HUDEP-2 (cell line): ENCODE measurements at regions not wholly inside any gene's neighbourhood (a gene's known extent, or its start where the extent isn't known, plus 50 kb on each side); places are given as distances from the start of the nearest gene placed in this dataset.
A peak's percentile ranks its signal among the peaks of the same experiment; 100 is the strongest.
"Not testable (repeated sequence)": the region's sequence is repeated elsewhere in the genome, so short reads cannot be mapped to it uniquely, and the experiment has no call there.

ENCODE experiments used
- DNase-seq, 76 experiments: peaks; one replicate each; lab custom pipeline; 2025; ENCODE audit not compliant: unreplicated experiment in 76 of 76; lab: John Stamatoyannopoulos, UW

DNA sequence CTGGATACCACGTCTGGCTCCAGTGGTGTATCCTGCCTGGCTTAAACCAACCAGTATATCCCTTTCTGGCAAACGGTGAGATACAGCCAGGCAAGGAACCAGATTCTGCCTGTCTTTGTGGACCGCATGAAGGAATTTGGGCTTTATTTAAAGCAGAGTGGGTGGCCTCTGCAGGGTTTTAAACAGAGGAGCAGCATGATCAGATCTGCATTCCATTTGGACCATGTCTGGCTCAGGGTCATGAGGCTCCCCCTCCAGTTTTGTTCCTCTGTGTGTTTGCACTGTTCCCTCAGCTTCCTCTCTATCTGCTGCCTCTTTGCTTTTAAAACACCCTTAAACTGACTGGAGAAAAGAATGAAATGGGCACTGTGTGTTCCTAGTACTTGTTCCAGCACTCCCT, 195.0 kb downstream of the GIPC2 start:
- DNase-seq = no peak

DNA sequence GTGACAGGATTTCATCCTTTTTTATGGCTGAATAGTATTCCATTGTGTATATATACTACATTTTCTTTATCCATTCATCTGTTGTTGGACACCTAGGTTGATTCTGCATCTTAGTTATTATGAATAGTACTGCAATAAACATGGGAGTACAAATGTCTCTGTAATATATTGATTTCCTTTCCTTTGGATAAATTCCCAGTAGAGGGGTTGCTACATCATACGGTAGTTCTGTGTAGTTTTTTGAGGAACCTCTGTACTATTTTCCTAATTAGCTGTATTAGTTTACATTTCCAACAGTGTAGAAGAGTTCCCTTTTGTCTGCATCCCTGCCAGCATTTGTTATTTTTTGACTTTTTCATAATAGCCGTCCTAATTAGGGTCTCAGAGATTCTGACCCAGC, 201.3 kb downstream of the GIPC2 start:
- DNase-seq = no peak

DNA sequence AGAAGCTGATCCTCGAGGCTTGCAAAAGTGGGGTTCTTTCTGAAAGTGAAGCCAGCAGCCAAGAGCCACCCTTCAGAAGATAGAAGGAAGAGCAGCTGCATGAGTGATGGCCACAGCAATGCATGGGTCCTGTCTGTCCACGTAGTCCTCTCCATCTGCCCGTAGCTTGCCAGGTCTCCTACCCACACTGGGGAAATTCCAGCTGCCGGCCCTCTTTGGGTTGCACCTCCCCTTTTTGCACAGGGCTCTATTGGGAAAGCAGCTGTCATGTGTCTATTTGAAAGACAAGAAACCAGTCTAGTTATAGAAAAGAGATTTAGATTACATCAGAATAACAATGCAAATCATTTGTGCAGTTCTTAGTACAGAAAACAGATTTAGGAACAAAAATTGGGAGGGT, 204.4 kb downstream of the GIPC2 start:
- DNase-seq = no peak

DNA sequence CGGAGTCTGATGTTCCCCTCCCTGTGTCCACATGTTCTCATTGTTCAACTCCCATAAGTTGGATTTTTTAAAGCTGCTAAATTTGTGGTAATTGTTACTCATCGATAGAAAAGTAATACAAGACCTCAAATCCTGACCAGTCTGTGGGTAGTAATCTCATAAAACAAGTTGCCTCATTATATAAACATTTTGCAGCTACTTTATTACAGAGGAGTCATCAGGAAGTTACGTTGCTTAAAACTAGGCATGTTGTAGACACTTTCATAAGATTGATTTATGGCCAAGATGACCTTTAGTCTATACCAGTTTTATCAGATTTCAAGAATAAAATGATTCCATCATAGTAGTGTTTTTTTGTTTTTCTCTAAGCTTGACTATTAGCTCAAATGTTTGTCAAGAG, 208.8 kb downstream of the GIPC2 start:
- DNase-seq = no peak

DNA sequence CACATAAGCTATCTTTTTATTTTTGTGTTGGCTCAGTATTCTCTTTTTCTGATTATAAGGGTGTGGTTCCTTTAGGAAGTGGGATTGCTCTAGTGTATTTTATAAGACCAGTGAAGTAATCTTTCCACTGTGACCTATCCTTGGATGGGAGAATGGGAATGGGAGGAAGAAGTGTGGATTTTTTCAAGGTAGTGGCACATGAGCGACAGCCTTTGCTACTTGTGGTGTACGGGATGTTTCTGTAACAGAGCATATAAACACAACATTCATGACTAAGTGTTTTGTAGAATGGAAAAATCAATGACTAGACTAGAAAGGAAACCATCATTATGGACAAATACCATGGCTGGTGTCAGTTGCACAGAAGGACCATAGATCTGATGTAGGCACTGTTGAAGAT, 209.6 kb downstream of the GIPC2 start:
- no peak for DNase-seq

DNA sequence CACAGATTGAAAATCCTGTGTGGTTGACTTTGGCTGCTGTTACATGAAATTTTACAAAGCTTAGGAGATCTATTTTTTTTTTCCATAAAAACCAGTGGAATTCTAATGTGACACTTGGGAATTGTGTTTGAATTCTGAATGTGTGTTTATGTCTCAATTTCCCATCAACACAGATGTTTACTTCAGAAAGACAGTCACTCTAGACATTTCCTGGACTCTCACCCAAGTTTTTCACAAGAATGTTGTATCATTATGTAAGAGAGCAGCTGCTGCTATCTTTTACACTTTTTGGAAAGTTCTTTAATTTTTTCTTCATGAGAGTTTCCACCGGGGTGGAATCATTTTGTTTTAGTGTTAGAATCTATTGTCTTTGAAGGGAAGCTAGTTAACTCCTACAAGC, 210.1 kb downstream of the GIPC2 start:
- no peak for DNase-seq

DNA sequence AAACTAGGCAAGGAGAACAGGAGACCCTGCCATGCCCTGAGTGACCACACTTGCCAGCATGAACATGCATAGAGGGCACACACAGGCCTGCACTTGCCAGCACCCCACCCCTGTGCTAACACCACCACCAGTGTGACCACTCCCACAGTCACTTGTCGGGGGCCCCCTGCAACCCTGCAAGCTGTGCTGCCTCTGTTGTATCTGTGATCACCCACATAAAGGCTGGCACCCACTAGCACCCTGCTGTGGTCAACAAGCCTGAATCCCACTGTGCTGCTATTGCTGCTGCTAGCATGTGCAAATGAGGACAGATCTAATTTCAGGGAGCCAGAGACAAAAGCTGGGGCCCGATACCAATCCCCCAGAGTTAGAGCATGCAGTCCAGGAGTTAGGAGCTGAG, 217.7 kb downstream of the GIPC2 start:
- DNase-seq = no peak

DNA sequence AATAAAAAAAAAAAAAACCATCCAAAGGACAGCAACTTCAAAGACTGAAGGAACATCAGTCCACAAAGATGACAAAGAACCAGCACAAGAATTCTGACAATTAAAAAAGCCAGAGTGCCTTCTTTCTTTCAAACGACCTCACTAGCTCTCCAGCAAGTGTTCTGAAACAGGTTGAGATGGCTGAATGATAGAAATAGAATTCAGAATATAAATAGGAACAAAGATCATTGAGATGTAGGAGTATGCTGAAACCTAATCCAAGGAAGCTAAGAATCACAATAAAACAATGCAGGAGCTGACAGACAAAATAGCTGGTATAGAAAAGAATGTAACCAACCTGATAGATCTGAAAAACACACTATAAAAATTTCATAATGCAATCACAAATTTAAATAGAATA, 218.2 kb downstream of the GIPC2 start:
- no peak for DNase-seq

DNA sequence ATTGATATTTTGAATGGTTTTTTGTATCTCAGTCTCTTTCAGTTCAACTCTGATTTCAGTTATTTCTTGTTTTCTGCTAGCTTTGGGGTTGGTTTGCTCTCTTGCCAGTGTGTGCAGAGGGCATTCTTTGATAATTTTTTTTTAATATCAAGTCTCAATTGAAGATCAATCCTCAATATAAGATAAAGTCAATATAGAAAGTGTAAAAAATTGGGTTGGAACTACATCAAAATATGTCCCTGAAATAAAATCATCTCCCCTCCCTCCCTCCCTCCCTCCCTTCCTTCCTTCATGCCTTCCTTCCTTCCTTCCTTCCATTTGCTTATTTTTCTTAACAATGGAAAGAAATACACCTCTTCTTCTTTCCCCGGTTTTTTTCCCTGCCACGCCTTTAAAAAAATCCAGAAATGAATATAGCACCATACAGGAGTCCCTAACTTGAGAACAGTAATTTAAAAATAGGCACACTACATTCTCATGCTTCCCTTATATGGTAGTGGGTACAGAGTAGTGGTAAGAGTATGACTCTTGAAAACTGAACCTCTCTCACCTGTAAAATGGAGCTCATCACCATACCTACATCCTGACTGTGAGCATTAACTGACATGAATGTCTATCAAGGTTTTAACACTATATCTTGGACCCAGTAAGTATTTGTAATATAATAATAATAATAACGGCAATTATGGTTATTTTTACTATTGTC, 221.9 kb downstream of the GIPC2 start:
- no peak for DNase-seq

DNA sequence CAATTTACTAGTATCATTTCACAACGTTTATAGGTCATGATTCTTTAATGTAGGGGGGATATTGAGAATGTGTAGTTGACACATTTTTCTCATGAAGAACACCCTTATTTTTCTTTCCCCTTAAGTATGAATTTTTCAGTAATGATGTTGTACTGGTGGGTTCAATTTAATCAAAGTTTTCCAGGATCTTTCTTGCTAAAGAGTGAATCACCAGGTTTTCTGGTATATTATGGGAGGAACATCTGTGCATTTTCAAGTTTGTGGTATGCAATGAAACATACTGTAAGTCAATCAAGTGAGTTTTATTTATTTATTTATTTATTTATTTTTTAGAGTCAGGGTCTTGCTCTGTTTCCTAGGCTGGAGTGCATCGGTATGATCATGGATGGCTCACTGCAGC, 221.2 kb upstream of the PTGFR start:
- DNase-seq = no peak

DNA sequence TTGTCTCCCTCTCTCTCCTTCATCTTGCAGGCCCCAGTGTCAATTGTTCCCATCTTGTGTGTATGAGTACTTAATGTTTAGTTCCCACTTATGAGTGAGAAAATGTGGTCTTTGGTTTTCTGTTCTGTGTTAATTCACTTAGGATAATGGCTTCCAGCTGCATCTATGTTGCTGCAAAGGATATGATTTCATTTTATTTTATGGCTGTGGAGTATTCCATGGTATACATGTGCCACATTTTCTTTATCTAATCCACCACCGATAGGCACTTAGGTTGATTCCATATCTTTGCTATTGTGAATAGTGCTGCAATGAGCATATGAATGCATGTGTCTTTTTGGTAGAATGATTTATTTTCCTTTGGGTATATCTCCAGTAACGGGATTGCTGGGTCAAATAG, 219.4 kb upstream of the PTGFR start:
- DNase-seq = not testable (repeated sequence)

DNA sequence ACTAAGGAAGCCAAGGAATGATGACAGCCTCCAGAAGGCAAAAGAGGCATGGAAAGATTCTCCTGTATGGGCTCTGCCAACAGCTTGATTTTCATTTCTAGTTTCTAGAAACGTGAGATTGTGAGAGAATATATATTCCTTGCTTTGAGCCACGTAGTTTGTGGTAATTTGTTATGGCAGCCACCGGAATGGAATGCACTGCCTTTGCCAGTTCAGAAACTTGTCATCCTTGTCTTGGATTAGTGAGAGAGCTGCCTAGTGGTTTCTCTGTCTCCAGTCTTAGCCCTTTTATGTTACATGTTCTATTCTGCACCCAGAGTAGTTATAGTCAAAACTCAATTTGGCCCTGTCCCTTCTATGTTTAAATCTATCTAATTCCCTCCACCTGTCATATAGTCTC, 216.0 kb upstream of the PTGFR start:
- DNase-seq = no peak

DNA sequence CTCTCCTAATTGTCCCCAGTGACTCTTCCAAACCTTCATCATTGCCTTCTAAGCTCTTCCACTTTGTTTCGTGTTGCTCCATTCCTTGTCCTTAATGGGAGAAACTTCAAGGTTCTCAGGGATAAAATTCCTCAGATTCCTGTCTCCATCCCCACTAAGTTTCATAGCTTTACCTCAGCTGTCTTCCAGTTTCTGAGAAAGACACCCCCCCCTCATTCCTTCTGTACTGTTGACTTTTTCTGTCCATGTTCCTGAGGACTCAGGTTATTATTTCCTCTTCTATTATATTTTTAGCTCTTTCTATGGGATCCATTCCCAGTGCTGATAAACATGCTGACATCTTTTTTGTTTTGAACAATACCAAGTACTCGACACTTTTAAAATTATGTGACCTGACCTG, 215.3 kb upstream of the PTGFR start:
- no peak for DNase-seq

DNA sequence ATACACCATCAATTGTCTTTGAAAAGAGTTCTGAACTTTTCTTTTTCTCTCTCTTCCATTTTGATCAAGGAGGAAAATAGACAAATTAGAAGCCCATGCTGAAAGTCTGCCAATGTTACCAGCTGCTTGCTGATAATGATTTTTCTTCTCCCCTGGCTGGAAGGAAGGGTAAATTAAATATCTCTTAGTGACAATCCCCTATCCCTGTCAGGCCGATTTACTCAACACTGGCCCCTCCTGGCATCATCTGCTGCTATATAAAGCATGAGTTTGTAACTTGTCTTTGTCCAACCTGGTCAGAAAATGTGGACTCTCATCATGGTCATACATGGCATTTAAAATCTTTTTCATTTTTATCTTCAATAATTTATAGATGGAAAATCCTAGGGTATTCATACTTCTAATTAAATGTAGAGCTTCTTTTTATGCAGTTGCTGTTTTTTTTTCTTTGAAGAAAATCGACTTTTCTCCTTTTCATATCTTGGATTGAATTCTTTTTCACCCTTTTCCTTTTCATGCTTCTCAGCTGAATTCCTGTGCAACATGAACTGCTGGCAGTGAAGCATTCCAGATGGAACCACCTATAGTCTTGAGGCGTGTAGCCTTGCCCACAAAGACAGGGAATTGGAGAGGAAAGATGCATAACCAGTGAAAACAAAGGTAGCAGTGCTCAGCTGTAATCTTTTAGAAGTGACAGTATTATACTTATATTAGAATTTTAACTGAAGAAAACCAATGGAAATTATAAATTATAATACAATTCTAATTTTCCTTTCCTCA, 214.7 kb upstream of the PTGFR start:
- DNase-seq = peak in 8 of 76 experiments; percentile 1 to 44 (median 16)

DNA sequence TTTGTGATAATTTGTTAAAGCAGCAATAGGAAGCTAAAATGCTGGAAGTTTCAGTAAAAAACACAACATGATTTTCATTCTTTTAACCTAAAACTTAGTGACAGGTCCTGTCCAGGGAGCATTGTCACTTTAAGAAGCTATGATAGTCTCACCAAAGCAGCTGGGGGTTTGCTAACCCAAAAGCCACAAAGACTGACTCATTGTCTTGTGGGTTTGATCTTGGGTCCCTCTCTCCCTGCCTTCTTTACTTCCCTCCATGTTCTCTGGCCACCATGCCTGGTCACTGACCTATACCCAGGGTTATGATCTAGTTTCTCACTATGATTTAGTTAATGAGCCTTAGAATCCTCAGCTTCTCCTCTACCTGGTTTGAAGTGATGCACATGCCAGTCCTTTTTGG, 213.5 kb upstream of the PTGFR start:
- peak in 5 of 76 experiments; percentile 0 to 21 (median 2) for DNase-seq

DNA sequence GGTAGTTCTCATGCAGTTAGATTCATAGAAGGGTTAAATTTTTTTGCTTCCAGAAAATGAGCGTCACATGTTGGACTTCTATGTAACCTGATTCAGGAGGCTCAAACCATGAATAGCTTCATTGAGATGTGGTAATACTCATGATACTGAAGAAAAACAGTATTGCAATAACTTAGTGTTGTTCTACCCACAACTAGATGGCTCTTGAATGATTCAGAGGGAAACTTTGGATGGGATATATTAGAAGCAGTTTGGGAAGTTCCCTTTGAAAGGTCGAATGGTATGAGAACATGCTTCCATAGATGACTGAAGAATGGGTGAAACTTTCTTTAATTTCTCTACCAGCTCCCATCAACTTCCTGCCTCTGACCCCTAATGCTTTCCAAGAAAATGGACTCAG, 211.7 kb upstream of the PTGFR start:
- no peak for DNase-seq

DNA sequence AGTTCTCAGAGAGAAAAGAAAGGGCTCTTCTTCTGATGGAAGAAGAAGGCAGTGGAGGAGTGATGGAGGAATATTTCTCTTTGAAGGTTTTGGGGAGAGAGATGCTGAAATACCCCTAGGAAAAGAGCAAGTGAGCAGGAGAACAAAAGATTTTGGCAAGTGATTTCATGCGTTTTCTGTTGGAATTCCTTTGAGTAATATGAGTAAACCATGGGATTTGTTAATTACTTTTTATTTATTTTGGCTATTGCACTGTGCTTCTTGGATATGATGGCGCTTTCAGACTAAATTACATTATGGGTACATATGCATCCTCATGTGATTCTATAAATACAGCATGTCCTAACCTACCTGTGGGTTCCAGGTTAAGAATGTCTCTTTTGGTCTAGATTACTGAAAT, 210.1 kb upstream of the PTGFR start:
- no peak for DNase-seq

DNA sequence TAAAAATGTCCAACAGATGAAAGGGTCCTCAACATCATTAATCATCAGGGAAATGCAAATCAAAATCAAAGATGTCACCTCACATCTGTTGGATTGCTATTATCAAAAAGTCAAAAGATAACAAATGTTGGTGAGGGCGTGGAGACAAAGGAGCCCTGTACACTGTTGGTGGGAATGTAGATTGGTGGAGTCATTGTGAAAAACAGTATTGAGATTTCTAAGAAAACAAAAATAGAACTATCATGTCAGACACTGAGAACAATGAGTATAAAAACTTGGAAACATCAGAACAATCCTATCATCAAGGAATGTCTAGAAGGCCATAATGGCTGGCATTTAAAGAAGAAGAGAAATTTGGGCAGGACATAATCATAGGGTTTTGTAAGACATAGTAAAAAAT, 209.2 kb upstream of the PTGFR start:
- no peak for DNase-seq

DNA sequence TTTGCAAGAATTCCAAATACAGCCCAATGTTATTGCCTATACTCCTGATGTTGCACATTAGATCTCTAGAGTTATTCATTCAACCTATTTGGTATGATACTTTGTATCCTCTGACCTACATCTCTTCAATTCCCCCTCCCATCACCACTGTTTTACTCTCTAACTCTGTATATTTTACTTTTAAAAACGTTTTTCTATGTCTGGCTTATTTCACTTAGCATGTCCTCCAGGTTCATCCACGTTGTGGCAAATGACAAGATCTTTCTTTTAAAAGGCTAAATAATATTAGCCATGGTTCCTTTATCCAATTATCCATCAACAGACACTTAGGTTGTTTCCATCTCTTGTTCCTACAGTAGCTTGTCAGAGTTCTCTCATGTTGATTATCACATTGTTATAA, 207.1 kb upstream of the PTGFR start:
- DNase-seq = no peak

DNA sequence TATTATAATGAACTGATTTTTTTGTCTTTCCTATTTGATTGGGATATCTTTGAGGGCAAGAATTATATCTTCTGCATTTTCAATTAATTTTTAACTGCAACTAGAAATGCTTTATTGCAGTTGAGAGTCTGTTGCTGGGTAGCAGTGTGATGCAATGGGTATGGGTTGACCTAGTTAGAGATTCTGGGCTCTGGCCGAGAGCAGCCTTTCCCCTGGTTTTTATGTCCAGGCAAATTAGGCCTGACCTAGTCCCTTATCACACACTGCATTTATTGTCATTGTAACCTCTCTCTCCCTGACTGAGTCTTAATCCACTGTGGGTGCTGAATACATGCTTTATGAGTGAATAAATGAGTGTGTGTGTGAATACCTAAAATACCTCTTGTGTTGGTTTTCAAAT, 206.4 kb upstream of the PTGFR start:
- DNase-seq = no peak

DNA sequence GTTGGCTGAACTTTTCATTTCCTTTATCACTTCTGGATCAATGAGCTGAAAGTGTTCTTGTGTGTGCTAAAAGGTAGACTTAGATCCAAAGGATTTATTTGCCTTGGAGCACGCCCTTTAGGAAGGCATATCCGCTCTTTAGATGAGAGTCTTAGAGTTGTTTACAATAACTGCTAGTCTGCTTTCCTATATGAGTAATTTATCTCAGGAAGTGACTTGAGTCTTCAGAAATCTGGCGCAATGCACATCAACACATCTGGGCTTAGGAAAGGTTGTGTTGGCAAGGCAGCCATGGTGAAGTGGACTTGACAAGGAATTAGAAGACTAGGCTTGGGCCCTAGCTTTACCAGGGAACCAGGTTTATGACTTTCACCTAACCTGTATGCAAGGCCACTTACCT, 204.1 kb upstream of the PTGFR start:
- no peak for DNase-seq

DNA sequence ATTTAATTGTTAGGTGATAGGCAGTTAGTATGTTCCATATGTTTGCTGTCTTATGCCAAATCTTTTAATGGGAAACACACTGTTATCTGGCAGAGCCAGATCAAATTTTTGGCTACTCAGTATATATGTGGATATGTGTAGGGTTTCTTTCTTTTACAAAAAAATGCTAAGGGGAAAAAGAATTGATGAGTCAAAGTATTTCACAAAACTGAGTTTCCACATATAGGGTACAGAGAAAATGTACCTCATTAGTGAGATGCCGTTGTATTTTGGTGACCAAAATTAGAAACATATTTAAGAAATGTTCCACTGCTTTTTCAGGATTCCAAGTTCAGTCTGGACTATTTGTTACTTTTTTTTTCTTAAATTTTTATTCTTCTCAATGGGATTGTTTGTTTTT, 201.2 kb upstream of the PTGFR start:
- DNase-seq = no peak
